Nephron (organoid): ENCODE measurements at regions not wholly inside any gene's neighbourhood (a gene's known extent, or its start where the extent isn't known, plus 50 kb on each side); places are given as distances from the start of the nearest gene placed in this dataset.

ENCODE experiments used
- H3K27ac Mint-ChIP-seq, 3 experiments: 2 replicates each; pipeline ENCODE4 v1.8.0; 2020; ENCODE audit warnings: mixed read lengths in 3 of 3, mild to moderate bottlenecking in 2 of 3, moderate library complexity in 1 of 3
- H3K27me3 Mint-ChIP-seq: 2 replicates; pipeline ENCODE4 v1.8.0; 2021; ENCODE audit warnings: low read depth, mild to moderate bottlenecking, moderate library complexity, mixed read lengths
- H3K36me3 Mint-ChIP-seq: 2 replicates; pipeline ENCODE4 v1.8.0; 2020; ENCODE audit warnings: low read depth, mixed read lengths
- H3K4me1 Mint-ChIP-seq: 2 replicates; pipeline ENCODE4 v1.8.0; 2020; ENCODE audit warnings: mixed read lengths
- H3K4me3 Mint-ChIP-seq, 3 experiments: 2 replicates each; pipeline ENCODE4 v1.8.0; 2020; ENCODE audit warnings: mild to moderate bottlenecking in 3 of 3, mixed read lengths in 3 of 3, moderate library complexity in 2 of 3
- H3K9me3 Mint-ChIP-seq: 2 replicates; pipeline ENCODE4 v1.8.0; 2020; ENCODE audit warnings: mixed read lengths
- TF ChIP-seq, protein P1 (sequence below), 3 experiments: fragments of 200-600 bp; sonication (generic); IDR thresholded peaks; one replicate each; pipeline ENCODE4 v1.5.0; 2021; ENCODE audit warnings: antibody characterized with exemption in 3 of 3; ENCODE audit not compliant: unreplicated experiment in 3 of 3

DNA sequence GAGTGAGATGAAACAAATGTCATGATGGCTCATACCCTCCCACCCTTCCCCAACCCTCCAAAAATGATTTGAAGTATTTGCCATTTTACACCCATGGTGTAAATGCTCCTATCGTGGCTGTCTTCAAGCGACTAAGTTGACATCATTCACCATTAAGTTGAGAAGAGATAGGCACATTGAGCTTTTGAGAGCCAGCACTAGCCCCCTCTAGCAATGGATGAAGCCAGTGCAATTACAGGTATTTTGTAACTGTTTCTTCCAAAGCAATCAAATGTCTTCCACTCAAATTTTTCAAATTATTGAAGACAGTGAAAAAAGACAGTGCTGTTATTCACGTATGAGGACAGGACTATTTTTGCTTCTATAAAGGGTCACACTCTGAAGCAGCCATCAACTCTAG lies 371.5 kb upstream of the KLF4 start:
- Mint-ChIP-seq H3K27ac (no peak overlapping the region), H3K4me1 (peaks cover 4% of the 10 kb centered on the region), H3K27me3 (peaks cover 6% of the 10 kb centered on the region), H3K9me3 (peaks cover 5% of the 10 kb centered on the region), H3K4me3 (no peak overlapping the region), H3K36me3 (no peaks in the 10 kb centered on the region)
- TF ChIP-seq, protein P1, sequence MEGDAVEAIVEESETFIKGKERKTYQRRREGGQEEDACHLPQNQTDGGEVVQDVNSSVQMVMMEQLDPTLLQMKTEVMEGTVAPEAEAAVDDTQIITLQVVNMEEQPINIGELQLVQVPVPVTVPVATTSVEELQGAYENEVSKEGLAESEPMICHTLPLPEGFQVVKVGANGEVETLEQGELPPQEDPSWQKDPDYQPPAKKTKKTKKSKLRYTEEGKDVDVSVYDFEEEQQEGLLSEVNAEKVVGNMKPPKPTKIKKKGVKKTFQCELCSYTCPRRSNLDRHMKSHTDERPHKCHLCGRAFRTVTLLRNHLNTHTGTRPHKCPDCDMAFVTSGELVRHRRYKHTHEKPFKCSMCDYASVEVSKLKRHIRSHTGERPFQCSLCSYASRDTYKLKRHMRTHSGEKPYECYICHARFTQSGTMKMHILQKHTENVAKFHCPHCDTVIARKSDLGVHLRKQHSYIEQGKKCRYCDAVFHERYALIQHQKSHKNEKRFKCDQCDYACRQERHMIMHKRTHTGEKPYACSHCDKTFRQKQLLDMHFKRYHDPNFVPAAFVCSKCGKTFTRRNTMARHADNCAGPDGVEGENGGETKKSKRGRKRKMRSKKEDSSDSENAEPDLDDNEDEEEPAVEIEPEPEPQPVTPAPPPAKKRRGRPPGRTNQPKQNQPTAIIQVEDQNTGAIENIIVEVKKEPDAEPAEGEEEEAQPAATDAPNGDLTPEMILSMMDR (IDR thresholded peaks at IDR 0.05; ENCODE audit: unreplicated experiment in 3 of 3), result no peak

DNA sequence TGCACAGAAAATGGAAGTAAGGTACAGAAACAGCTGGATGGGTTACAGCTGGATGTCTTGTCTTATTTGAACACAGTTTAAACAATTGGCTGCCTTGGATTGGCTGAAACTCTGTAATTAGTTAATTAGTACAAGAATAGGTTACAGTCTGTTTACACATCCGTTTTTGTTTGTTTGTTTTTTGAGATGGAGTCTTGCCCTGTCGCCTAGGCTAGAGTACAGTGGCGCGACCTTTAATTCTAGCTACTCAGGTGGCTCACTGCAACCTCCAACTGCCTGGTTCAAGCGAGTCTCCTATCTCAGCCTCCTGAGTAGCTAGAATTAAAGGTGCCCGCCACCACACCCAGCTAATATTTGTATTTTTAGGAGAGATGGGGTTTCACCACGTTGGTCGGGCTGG lies 368.7 kb upstream of the KLF4 start:
- Mint-ChIP-seq H3K4me3 (no peak overlapping the region), H3K27me3 (peaks cover 6% of the 10 kb centered on the region), H3K27ac (no peak overlapping the region), H3K36me3 (no peaks in the 10 kb centered on the region), H3K9me3 (peaks cover 12% of the 10 kb centered on the region), H3K4me1 (no peaks in the 10 kb centered on the region)
- TF ChIP-seq, protein P1 (IDR thresholded peaks at IDR 0.05; ENCODE audit: unreplicated experiment in 3 of 3), result no peak

DNA sequence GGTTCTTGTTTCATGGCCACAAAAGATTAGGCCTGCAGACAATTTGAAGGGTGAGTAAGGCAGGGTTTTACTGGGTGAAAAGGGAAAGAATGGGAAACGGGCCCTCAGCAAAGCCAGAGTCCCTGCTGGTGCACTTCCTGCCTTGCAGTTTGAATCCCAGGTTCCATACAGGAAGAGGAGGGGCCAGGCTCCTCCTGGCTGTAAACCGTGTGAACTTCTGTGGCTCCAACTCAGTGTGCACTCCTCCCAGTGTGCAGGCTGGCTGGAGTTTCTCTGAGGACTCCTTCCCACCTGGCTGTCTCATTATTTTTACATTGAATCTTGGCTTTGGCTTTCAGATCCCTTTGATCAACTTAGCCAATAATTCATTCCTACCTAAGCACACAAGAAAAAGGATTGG lies 367.1 kb upstream of the KLF4 start:
- H3K27ac Mint-ChIP-seq, result no peak overlapping the region
- H3K4me3 Mint-ChIP-seq, result no peak overlapping the region
- H3K27me3 Mint-ChIP-seq, result peaks cover 6% of the 10 kb centered on the region
- H3K9me3 Mint-ChIP-seq, result peaks cover 12% of the 10 kb centered on the region
- no peaks in the 10 kb centered on the region for H3K36me3 Mint-ChIP-seq
- no peaks in the 10 kb centered on the region for H3K4me1 Mint-ChIP-seq
- TF ChIP-seq, protein P1 (IDR thresholded peaks at IDR 0.05; ENCODE audit: unreplicated experiment in 3 of 3), result no peak

DNA sequence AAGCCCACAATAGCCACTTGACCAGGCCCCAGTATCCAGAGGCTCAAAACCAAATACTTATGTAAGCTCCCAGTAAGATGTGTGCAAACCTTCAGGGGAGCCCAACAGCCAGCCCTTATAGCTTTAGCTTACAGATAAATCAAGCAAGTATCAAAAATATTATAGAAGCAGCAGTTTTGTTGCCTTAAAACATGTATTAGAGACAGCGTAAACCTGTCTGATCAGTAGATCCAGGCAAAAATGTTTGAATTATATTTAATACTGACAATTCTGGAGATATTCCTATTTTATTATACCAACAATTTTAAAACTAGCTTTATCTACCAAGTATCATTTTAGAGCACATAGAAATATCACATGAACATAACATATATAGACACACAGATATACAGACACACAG lies 365.6 kb upstream of the KLF4 start:
- TF ChIP-seq, protein P1 (IDR thresholded peaks at IDR 0.05; ENCODE audit: unreplicated experiment in 3 of 3), result no peak
- peaks cover 12% of the 10 kb centered on the region for H3K9me3 Mint-ChIP-seq
- H3K4me3 Mint-ChIP-seq, result no peak overlapping the region
- H3K36me3 Mint-ChIP-seq, result no peaks in the 10 kb centered on the region
- H3K27me3 Mint-ChIP-seq, result peaks cover 6% of the 10 kb centered on the region
- H3K4me1 Mint-ChIP-seq, result no peaks in the 10 kb centered on the region
- H3K27ac Mint-ChIP-seq, result no peak overlapping the region

DNA sequence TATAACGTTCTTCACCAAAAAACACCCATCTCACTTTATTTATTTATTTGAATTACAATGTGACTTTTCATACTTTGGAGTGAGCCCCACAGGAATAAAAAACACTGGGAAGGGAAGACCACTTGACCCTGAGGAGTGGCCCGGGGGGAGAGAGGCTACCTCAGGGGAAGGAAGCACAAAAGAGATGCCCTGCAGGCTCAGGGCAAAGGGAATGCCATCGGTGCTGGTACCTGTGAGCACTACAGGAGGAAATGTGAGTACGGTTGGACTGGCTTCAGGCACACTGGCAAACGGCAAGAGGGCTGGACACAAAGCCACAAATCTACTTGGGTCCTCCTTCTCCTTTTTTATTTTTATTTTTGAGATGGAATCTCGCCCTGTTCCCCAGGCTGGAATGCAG lies 363.9 kb upstream of the KLF4 start:
- Mint-ChIP-seq H3K9me3 (peaks cover 10% of the 10 kb centered on the region), H3K36me3 (no peaks in the 10 kb centered on the region), H3K27me3 (peaks cover 12% of the 10 kb centered on the region), H3K4me3 (no peak overlapping the region), H3K4me1 (no peaks in the 10 kb centered on the region), H3K27ac (no peak overlapping the region)
- TF ChIP-seq, protein P1 (IDR thresholded peaks at IDR 0.05; ENCODE audit: unreplicated experiment in 3 of 3), result no peak

DNA sequence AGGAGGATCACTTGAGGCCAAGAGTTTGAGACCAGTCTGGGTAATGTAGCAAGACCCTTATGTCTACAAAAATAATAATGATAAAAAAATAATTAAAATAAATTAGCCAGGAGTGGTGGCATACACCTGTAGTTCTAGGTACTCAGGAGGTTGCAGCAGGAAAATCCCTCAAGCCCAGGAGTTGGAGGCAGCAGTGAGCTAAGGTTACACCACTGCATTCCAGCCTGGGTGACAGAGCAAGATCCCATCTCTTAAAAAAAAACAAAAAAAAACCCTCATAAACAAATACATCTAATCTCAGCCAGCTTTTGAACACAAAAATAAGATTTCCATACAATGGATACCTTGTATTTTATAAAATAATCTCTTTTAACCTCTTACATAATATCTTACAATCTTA lies 363.3 kb upstream of the KLF4 start:
- H3K4me1 Mint-ChIP-seq, result no peaks in the 10 kb centered on the region
- H3K9me3 Mint-ChIP-seq, result peaks cover 10% of the 10 kb centered on the region
- no peaks in the 10 kb centered on the region for H3K36me3 Mint-ChIP-seq
- H3K27ac Mint-ChIP-seq, result no peak overlapping the region
- no peak overlapping the region for H3K4me3 Mint-ChIP-seq
- H3K27me3 Mint-ChIP-seq, result peaks cover 12% of the 10 kb centered on the region
- TF ChIP-seq, protein P1 (IDR thresholded peaks at IDR 0.05; ENCODE audit: unreplicated experiment in 3 of 3), result no peak
